Peyer's patch (tissue), 4 donors: ENCODE measurements at regions not wholly inside any gene's neighbourhood (a gene's known extent, or its start where the extent isn't known, plus 50 kb on each side); places are given as distances from the start of the nearest gene placed in this dataset.

Experiments
- CTCF ChIP-seq, 6 experiments: fragments of 450-650 bp in 4 of 6; fragments of 200-600 bp in 2 of 6; sonication (generic) in 1 of 6; IDR thresholded peaks; one replicate each; pipeline ENCODE4 v1.5.1; 2017 to 2019; ENCODE audit warnings: antibody characterized with exemption in 6 of 6, mild to moderate bottlenecking in 3 of 6, moderate library complexity in 1 of 6
- POLR2A ChIP-seq, 2 donors: fragments of 450-650 bp; IDR thresholded peaks; one replicate each; pipeline ENCODE4 v1.5.1; 2017; ENCODE audit warnings: antibody characterized with exemption in 2 of 2, mild to moderate bottlenecking in 2 of 2, moderate library complexity in 2 of 2

GRCh38 chr2:187854801-187855200 is 300.6 kb upstream of the TFPI start:
- TF ChIP-seq CTCF (IDR thresholded peaks at IDR 0.05) (no peak), POLR2A (IDR thresholded peaks at IDR 0.05) (no peak)
